HG02763 (cell line): ENCODE measurements at regions not wholly inside any gene's neighbourhood (a gene's known extent, or its start where the extent isn't known, plus 50 kb on each side); places are given as distances from the start of the nearest gene placed in this dataset.
"Not testable (repeated sequence)": the region's sequence is repeated elsewhere in the genome, so short reads cannot be mapped to it uniquely, and the experiment has no call there.

Experiments
- ATAC-seq: cut with Tn5 transposase; IDR thresholded peaks from one replicate; pipeline ENCODE4 v1.9.1; 2021; ENCODE audit warnings: mild to moderate bottlenecking, moderate library complexity; ENCODE audit not compliant: unreplicated experiment

DNA sequence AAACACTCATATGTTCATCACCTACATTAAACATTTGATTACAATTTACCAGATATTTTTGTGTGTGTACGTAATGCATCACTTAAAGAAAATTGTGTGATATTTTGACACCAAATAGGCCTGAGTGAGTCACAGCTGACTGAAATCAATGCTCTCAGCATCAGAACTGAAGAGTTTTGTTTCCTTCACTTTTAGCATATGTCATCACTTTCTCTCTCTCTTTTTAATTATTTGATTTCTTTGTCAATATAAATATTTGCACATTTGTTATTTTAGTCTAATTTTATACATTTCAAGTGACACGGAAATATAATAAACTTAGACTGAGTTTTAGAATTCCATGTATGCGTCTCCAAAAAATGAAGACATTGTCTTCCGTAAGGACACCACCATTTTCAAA, 545.3 kb downstream of the PTPRC start:
- ATAC-seq, result no peak

DNA sequence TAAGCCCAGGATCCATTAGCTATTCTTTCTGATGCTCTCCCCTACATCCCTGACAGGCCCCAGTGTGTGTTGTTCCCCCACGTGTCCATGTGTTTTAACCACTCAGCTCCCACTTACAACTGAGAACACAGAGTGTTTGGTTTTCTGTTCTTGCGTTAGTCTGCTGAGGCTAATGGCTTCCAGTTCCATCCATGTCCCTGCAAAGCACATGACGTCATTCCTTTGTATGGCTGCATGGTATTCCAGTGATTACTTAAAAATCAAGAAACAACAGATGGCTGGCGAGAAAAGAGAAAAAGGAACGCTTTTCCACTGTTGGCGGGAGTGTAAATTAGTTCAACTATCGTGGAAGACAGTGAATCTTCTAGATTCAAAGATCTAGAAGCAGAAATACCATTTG, 556.0 kb downstream of the PTPRC start:
- no peak for ATAC-seq

DNA sequence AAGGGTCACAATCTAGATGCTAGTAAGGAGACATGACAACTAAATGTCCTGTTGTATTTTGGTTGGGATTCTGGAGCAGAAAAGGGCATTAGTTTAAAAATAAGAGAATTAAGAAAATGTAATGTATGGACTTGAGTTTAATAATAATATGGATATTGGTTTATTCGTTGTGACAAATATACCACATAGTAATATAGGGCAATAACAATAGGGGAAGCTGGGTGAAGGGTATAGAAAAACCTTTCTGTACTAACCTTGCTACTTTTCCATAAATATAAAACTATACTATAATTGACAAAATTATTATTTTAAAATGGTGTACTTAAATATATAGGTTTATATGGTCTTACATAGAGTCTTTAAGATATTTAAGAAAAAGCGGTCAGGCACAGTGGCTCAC, 558.9 kb downstream of the PTPRC start:
- ATAC-seq, result no peak

DNA sequence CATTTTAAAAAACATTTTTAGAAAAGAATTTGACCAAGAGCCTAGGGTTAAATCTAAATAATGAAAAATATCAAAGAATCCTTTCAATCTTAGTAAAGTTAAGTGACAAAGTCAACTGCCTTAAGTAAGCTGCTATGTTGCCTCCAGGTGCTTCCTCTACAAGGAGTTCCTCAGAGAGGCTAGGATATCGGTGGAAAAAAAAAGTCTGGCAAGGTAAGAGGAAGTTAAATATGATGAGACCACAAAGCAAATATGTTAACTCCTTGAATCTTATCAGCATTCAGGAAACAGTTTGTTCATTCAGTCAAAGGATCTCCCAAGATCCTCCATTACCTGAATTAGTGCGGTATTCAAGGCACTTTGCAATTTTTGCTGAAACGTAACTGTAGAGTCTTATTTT, 563.5 kb downstream of the PTPRC start:
- no peak for ATAC-seq

DNA sequence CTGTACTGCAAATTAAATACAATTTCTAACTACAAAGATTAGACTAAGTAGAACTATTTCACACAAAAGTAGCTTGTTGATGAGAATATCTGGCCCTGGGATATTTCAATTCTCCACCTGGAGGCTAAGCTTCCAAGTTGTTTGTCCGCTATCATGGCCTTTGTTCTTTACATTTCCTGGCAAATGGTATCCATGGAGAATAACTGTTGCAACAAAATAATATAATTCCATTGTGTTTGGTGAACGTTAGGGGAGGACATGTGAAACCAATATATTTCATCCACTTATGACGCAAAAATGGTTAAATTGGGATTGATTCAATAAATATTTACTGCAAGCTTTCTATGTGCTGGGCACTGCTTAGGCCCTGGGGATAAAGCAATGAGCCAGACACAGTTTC, 565.4 kb downstream of the PTPRC start:
- ATAC-seq, result no peak

DNA sequence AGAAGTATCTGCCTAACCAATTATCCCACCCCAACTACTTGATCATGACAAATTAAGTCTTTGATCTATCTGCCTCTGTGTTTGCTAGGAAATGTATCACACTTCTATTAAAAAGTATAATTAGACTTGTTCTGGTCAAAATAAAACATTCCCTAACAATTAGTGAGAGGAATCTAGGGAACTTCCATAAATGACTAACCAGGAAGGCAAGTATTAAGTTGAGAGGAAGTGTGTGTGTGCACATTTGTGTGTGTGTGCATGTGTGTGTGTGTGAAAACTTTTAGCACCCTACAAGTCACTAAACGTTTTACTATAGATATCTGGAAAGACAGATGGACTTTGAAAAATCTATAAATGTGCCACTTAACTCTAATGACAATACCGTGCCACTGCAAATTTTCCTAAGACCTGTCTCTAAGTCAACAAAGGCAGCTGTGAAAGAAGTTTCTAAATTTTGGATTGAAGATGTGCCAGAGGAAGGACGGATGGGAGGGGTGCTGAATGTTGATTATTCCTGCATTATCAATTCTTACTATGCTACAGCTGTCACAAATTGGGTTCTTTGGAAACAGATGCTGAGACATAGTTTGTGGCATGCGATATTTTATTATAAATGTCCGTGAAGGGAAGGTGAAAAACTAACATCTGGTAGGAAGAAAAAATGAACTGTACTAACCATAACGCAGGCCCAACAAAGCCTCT, 567.1 kb downstream of the PTPRC start:
- ATAC-seq, result no peak

DNA sequence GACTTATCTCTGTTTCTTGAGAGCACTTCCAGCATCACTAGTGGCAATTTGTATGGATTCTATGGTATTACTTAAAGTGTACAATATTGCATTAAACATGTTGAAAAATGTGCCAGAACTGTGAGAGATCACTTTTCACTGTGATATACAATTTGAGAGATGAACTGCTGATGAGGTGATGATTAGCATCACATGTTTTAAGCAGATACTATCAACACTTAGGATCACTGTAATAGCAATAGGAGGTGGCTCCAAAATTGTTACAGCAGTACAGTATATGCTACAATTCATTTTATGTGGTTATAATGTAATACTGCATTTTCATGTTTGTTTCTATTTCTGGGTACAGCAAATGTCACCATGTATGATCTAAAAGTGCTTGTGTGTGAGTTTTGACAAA, 570.0 kb downstream of the PTPRC start:
- no peak for ATAC-seq

DNA sequence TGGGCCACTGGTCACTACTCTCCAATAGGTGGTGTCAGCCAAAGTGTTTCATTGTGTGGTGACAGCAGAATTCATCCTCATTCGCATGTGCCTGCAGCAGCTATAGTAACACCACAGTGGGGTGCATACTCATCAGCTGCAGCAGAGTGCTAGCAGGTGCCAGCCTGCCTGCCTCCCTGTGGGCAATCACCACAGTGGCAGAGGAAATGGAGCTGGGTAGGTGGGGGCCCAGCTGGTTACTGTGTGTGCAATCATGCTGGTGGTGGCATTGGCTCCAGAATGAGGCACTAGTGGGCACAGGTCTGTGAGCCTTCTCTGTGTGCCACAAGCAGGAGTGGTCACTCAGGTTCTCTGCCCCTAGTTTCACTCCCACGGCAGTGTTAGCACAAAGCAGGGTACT, 579.2 kb downstream of the PTPRC start:
- no peak for ATAC-seq

DNA sequence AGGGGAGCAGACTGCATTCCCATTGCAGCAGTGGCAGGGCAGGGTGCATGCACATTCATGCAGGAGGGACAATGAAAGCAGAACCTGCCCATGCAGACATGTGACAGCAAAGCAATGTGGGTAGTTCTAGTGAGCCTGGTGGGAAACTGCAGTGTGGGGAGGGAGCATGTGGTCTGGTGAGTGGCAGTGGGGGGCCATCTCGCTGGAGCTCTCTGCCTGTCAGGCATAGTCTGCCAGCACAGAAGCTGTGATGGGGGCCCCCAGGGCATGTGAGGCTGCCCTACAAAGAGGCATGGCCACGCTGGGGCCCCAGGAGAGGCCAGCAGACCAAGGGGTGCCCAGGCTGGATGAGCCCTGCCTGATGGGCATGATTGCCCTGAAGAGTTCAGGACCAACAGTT, 579.7 kb downstream of the PTPRC start:
- ATAC-seq, result no peak

DNA sequence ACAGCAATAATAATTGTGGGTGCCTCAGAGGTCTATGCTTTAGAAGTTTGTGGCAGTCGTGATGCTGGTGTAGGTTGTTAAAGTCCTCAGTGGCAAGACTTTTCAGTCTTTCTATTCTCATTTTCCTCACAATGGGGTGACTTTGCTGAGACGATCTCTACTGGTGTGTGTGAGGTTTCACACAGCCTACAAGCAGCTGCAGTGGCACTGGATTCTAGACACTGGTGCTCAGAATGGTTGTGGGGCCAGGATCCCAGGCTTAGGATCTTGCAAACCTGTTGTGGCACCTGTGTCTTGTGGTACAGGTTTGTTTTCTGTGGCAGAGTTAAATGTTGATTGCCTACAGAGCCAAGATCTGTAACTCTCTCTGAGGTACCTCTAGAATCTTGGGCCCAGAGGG, 581.2 kb downstream of the PTPRC start:
- no peak for ATAC-seq

DNA sequence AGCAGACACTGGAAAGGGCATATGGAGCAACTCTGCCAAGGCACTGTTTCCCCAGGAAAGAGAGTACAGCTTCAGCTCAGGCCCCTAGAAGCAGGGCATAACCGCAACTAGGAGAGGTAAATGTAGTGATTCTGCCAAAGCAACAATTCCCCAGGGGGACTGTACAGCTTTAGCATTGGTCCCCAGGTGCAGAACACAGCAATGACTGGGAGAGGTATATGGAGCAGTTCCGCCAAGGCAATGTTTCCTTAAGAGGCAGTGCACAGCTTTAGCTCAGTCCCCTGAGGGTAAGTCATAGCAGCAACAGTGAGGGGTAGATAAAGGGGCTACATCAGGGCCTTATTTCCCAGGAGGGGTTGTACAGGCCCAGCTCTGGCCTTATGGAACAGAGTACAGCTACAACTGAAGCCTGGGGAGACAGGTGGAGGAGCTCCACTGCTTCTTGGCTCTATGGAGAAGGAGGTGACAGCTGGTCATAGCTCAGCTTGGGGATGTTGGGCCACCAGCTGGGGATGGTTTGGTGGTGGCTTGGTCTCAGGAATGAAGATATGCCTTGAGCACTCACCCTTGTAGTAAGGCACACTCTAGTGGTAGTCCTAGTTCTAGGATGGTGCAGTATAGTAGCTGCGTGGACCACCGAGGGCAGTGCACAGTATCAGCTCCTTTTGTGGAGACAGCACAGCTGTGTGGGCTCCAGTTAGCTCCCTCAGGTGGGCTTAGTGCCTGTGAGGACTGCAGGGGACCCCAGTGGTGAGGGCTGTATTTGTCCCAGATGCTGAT, 582.7 kb downstream of the PTPRC start:
- no peak for ATAC-seq

DNA sequence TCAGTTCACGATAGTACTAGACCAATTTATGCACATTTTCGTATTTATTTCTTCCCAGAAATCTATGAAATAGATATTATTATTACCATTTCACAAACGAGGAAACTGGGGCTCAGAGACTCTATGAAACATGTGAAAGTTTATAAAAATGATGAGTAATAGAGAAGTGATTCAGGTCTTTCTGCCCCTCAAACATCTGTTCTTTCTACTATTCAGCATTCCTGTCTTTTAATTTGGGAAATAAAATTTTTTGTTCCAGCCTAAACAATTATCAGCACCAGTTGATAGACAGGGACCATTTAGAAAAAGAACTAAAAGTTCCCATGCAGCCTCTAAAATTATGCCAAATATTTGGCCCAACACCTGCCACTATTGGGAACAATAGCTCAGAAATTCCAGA, 585.1 kb downstream of the PTPRC start:
- ATAC-seq, result no peak

DNA sequence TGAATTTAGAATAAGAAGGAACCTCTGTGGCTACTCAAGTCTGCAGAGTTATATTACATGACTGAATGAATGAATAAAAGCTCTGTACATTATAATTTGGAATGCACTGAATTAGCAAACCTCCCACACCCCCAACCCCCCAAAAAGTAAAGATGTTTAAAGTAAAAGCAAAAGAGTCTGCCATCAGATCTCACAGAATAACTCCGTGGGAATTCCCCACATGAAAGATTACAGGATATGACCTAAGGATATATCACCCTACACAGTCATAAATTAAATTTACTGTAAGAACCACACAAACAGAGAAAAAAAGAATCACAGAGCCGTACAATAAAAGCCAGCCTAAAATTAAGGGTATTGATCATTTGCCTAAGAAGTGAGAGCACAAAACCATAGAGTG, 587.3 kb downstream of the PTPRC start:
- no peak for ATAC-seq

DNA sequence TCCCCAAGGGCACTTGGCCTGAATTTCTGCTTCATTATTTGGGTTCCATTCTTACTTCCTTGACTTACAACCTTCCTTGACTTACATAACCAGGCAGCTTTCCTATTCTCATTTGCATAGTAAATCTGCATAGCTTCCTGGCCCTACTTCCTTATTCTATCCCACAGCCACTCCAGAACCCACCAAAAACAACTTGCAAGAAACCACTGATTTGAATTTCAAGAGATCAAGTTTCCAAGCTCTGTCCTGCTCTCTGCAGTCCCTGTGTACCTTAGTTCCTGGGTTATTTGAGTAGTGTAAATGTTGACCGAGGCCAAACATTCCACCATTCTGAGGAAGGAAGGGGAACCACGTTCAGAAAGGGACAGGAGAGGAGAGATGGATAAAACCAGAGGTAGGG, 603.3 kb downstream of the PTPRC start:
- no peak for ATAC-seq

DNA sequence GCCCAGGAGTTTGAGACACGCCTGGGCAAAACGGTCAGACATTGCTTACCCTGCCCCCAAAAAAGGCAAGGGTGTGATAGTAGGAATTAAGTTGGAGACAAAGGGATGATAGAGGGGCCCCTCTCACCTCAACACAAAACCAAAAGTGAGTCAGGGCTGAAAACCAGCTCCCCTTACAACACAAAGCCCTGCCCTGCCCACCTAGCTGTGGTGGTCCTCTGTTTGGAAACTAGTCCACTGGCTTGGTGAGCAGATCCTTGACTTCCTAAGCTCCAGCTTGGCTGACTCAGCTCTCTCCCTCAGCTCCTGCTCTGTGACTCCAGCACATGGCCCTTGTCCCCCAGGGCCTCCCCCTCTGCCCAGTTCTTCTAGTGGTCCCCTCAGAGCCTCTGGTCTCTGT, 603.8 kb downstream of the PTPRC start:
- no peak for ATAC-seq

DNA sequence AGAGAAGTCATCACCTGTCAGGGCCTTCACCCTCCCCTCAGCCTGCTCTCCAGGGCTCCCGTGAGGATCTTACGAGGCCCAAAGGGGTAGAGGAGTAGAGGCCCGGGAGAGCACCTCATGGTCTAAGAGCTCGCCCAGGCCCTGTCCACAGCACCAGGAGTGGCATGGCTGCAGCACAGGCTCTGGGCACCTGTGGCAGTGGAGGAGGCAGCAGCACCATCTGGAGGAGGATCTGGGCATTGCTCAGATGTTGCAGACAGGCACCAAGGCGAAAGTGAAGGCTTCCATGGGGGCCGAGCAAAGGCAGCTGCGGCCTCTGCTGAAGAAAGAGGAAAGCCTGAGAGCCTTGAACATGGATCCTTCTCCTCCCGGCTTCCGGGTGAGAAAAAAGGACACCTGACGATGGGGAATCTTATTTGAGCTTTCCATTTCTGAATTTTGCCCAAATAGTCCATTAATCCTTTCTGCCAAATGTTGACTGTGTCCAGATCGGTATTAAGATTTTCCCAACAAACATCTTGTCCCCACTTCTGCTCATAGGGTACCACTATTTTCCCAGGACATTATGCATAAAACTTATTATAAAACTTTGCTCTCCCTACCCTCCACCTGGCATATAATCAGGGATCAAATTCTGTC, 604.7 kb downstream of the PTPRC start:
- peak; percentile 99 for ATAC-seq

DNA sequence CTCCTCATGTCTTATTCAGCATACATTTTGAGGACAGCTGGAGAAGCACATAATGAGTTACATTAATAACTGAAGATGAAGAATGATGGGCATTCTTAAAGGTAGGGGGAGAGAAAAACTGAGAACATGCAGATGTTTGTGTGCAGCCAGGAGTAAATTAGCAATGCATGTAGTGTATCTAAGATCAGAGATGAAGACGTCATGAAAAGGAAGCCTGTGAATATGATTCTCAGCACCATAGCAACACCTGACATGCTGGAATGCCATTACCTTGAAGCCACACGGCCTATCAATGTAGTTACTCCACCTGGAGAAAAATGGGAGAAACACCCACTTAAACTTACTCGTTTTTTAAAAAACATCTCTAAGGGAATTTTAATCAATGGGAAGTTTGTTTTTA, 607.1 kb downstream of the PTPRC start:
- ATAC-seq, result no peak

DNA sequence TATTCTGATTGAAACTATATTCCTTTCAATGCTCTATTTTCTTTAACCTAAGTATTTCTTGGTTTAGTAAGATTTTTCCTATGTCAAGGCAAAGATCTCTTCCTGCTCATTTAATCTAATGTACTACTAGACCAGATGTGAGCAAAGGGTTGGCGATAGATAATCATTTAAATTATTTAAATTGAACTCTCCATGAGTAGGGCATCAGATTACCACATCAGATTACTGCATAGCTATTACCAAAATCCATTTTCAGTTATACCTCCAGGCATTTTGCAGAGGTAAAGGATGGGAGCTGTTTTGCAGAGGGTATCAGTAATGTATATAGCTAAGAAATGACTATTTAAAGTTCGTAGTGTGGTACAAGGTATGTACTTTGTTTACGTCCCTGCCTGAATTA, 607.9 kb downstream of the PTPRC start:
- ATAC-seq, result no peak

DNA sequence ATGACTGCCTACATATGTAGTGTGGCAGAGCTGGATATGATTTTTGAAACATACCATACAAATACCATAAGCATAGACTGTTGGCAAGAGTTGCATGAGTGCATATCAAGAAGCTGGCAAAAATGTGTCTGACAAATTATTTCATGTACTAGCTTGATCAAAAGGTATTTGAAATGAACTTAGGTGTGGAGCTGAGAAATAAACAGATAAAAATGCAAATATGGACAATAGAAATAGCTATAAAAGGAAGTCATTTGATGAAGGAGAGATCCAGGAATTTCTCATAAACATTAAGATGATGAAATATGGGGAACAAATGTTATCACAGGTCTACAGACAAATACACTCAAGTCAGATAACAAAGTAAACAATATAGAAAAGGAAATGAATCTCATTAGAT, 609.1 kb downstream of the PTPRC start:
- no peak for ATAC-seq

DNA sequence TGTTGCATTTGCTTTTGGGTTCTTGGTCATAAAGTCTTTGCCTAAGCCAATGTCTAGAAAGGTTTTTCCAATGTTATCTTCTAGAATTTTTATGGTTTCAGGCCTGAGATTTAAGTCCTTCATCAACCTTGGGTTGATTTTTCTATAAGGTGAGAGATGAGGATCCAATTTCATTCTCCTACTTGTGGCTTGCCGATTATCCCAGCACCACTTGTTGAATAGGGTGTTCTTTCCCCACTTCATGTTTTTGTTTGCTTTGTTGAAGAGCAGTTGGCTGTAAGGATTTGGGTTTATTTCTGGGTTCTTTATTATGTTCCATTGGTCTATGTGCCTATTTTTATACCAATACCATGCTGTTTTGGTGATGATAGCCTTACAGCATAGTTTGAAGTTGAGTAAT, 615.2 kb downstream of the PTPRC start:
- ATAC-seq, result not testable (repeated sequence)

DNA sequence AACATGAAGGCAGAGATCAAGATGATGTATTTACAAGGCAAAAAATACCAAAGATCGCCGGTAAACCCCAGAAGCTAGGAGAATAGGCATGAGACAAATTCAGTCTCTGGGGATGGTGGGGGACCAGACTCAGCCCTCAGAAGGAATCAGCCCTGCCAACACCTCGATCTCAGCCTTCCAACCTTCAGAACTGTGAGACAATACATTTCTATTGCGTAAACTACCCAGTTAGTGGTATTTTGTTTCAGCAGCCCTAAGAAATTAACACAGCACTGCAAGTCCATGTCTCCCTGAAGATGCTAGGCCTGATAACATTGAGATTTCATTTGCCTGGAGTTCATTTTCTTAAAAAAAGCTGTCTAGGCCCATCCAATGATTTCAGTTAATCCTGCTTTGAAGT, 622.5 kb downstream of the PTPRC start:
- no peak for ATAC-seq

DNA sequence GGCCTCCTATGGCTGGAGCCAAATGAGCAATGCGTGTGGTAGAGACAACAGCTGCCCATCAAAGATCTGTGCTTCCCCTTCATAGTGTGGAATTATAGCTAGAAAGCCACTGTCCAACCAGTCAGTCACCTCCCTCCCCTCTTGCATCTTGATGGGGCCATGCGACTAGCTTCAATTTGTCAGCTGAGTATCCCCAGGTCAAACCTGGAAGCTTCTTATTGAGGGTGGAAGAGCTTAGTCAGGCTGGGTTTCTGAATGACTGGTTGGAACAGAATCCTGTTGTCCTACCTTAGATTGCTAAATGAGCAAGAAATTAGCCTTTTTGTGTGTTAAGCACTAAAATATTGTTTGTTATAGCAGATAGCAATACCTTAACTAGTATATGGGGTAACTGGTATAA, 625.4 kb downstream of the PTPRC start:
- ATAC-seq, result no peak
